Endothelial cell of umbilical vein (primary cell): ENCODE measurements at regions not wholly inside any gene's neighbourhood (a gene's known extent, or its start where the extent isn't known, plus 50 kb on each side); places are given as distances from the start of the nearest gene placed in this dataset.

ENCODE experiments used
- BruUV-seq: library from RNA; stranded (reverse); fragments of 400-500 nt; replicated peaks from 2 replicates; lab custom pipeline; 2021; lab: Mats Ljungman, UMichigan
- CTCF ChIA-PET: fragments of 300-600, 350-600 bp; sonication (Branson Sonifier 250); formaldehyde crosslinking; loops from one replicate; lab custom pipeline; 2021; ENCODE audit warnings: antibody characterized with exemption, inconsistent platforms; lab: Charles Lee
- POLR2A ChIA-PET: fragments of 300-600, 350-600 bp; sonication (Branson Sonifier 250); formaldehyde crosslinking; loops from one replicate; lab custom pipeline; 2021; ENCODE audit warnings: antibody characterized with exemption, inconsistent platforms; lab: Charles Lee
- DNase-seq: peaks from one replicate; pipeline ENCODE4 v3.0.0-alpha.2; 2011; ENCODE audit warnings: low read depth, low spot score
- FAIRE-seq: peaks from 2 replicates; lab custom pipeline; 2011; peaks lifted over from hg19 to GRCh38; lab: Jason Lieb, UNC
- H2AFZ ChIP-seq: 2 replicates; pipeline ENCODE4 v1.6.0; 2012; ENCODE audit warnings: low read depth, low read length, control low read depth, inconsistent platforms
- H3K27ac ChIP-seq: 2 replicates; pipeline ENCODE4 v1.5.1; 2011; ENCODE audit warnings: low read depth, mild to moderate bottlenecking, control low read depth, low read length, moderate library complexity; ENCODE audit not compliant: insufficient read depth
- H3K27me3 ChIP-seq, 2 experiments: 2 replicates each; pipeline versions ENCODE4 v1.6.0 to v1.6.1; 2011; ENCODE audit warnings: low read length in 2 of 2, mixed read lengths in 1 of 2; ENCODE audit not compliant: control insufficient read depth in 2 of 2, insufficient read depth in 2 of 2
- H3K36me3 ChIP-seq, 2 experiments: 2 replicates in 1 of 2; 3 replicates in 1 of 2; pipeline ENCODE4 v1.5.1; 2011; ENCODE audit warnings: low read length in 2 of 2, mild to moderate bottlenecking in 1 of 2, moderate library complexity in 1 of 2; ENCODE audit not compliant: control insufficient read depth in 2 of 2, insufficient read depth in 2 of 2; ENCODE audit errors: extremely low read depth in 1 of 2
- H3K4me1 ChIP-seq: 3 replicates; pipeline ENCODE4 v1.5.1; 2011; ENCODE audit warnings: mild to moderate bottlenecking, low read length; ENCODE audit not compliant: control insufficient read depth, insufficient read depth; ENCODE audit errors: extremely low read depth
- H3K4me2 ChIP-seq: 2 replicates; pipeline ENCODE4 v1.6.1; 2011; ENCODE audit warnings: low read length, control low read depth, mixed read lengths; ENCODE audit not compliant: insufficient read depth
- H3K4me3 ChIP-seq, 3 experiments: fragments of 200-600 bp in 1 of 3; sonication (generic), shearing (Covaris generic) in 1 of 3; replicated peaks in 1 of 3; 2 replicates each; pipeline ENCODE4 v1.5.1; 2011 to 2016; ENCODE audit warnings: control low read depth in 3 of 3, low read length in 3 of 3, mild to moderate bottlenecking in 2 of 3, inconsistent platforms in 1 of 3, low read depth in 1 of 3, moderate library complexity in 1 of 3; ENCODE audit not compliant: insufficient read depth in 1 of 3
- H3K79me2 ChIP-seq: 2 replicates; pipeline ENCODE4 v1.6.0; 2012; ENCODE audit warnings: low read length, inconsistent platforms; ENCODE audit not compliant: control insufficient read depth, insufficient read depth
- H3K9ac ChIP-seq: replicated peaks from 2 replicates; pipeline ENCODE3; 2011; ENCODE audit warnings: low read length, control low read depth; ENCODE audit not compliant: insufficient read depth; ENCODE audit errors: extremely low read depth
- H3K9me1 ChIP-seq: replicated peaks from 3 replicates; pipeline ENCODE4 v1.6.0; 2011; ENCODE audit warnings: mild to moderate bottlenecking, low read length; ENCODE audit not compliant: control insufficient read depth, insufficient read depth; ENCODE audit errors: extremely low read depth
- H3K9me3 ChIP-seq: replicated peaks from 2 replicates; pipeline ENCODE4 v1.5.1; 2012; ENCODE audit warnings: low read length, inconsistent platforms; ENCODE audit not compliant: control insufficient read depth, insufficient read depth
- H4K20me1 ChIP-seq: replicated peaks from 2 replicates; pipeline ENCODE3; 2011; ENCODE audit warnings: mild to moderate bottlenecking, low read length; ENCODE audit not compliant: control insufficient read depth, insufficient read depth; ENCODE audit errors: extremely low read depth
- CTCF ChIP-seq, 2 donors: IDR thresholded peaks; 1 replicate in 1 of 2; 2 replicates in 1 of 2; pipeline ENCODE4 v1.5.1; 2011; ENCODE audit warnings: low read length in 2 of 2, mild to moderate bottlenecking in 2 of 2, moderate library complexity in 2 of 2, control low read depth in 1 of 2, inconsistent platforms in 1 of 2, low read depth in 1 of 2; ENCODE audit not compliant: insufficient read depth in 1 of 2; ENCODE audit errors: extremely low read depth in 1 of 2
- EZH2 ChIP-seq: IDR thresholded peaks from 2 replicates; pipeline ENCODE4 v1.6.1; 2012; ENCODE audit warnings: borderline replicate concordance, low read depth, mild to moderate bottlenecking, moderate library complexity, low read length, inconsistent platforms; ENCODE audit not compliant: severe bottlenecking
- FOS ChIP-seq: IDR thresholded peaks from 2 replicates; pipeline ENCODE4 v1.6.1; 2011; ENCODE audit warnings: mild to moderate bottlenecking, low read length, moderate library complexity, borderline replicate concordance; ENCODE audit not compliant: insufficient read depth
- GATA2 ChIP-seq: IDR thresholded peaks from 2 replicates; pipeline ENCODE4 v1.7.0; 2011; ENCODE audit warnings: low read depth, mild to moderate bottlenecking, moderate library complexity, mixed read lengths, low read length; ENCODE audit not compliant: insufficient read length, insufficient read depth
- JUN ChIP-seq: IDR thresholded peaks from 2 replicates; pipeline ENCODE4 v1.6.1; 2011; ENCODE audit warnings: borderline replicate concordance, low read depth; ENCODE audit not compliant: insufficient read length, insufficient read depth
- MAX ChIP-seq: IDR thresholded peaks from 2 replicates; pipeline ENCODE4 v1.6.1; 2011; ENCODE audit not compliant: insufficient read depth, insufficient read length
- MYC ChIP-seq: IDR thresholded peaks from one replicate; pipeline ENCODE4 v1.6.1; 2011; ENCODE audit warnings: mild to moderate bottlenecking, low read depth, low read length
- POLR2A ChIP-seq: IDR thresholded peaks from 2 replicates; pipeline ENCODE4 v1.6.1; 2012; ENCODE audit warnings: low read depth, mild to moderate bottlenecking, control low read depth, low read length
- POLR2AphosphoS5 ChIP-seq: IDR thresholded peaks from 2 replicates; pipeline ENCODE4 v1.6.1; 2012; ENCODE audit warnings: low read depth, mild to moderate bottlenecking, control low read depth, low read length, moderate library complexity; ENCODE audit not compliant: insufficient read depth
- dilution Hi-C: fragments of 300-500 bp; cut with MboI; formaldehyde crosslinking; loops from one replicate; pipeline ENCODE4 v1.15.0; 2019; ENCODE audit warnings: low sequenced_read_pairs; ENCODE audit not compliant: extremely low pct_ligation_motif_present
- intact Hi-C: fragments of 100-400 bp; cut with micrococcal nuclease; formaldehyde crosslinking; loops from one replicate; pipeline ENCODE4 v1.10.0; 2022

- intact Hi-C loops = no loop called here
- TF ChIP-seq GATA2 (no peak), JUN (no peak), CTCF (IDR thresholded peaks at IDR 0.05; ENCODE audit: extremely low read depth in 1 of 2, insufficient read depth in 1 of 2, low read depth in 1 of 2, low read length in 2 of 2) (no peak), MAX (no peak), POLR2A (no peak), FOS (no peak), EZH2 (no peak), POLR2AphosphoS5 (no peak), MYC (no peak)
Measured at GRCh38 chr6:142700671-142701312, 244.2 kb downstream of the HIVEP2 start.

More at GRCh38 chr6:142700671-142701312, 244.2 kb downstream of the HIVEP2 start:
- Histone ChIP-seq H3K79me2 (no peaks in the 10 kb centered on the region), H3K27ac (no peak overlapping the region), H3K9me1 (no peaks in the 10 kb centered on the region), H3K9me3 (no peaks in the 10 kb centered on the region), H3K36me3 (no peaks in the 10 kb centered on the region), H3K4me2 (no peak overlapping the region), H3K4me1 (peaks cover 7% of the 10 kb centered on the region), H3K9ac (no peak overlapping the region), H4K20me1 (no peaks in the 10 kb centered on the region), H3K27me3 (no peaks in the 10 kb centered on the region), H2AFZ (no peak overlapping the region), H3K4me3 (no peak overlapping the region)
- DNase-seq = no peak
- FAIRE-seq = no peak
- dilution Hi-C loops = no loop called here
- no TSS peak for BruUV-seq
- ChIA-PET CTCF (interaction anchor here (1.1 kb wide), 1 partner anchor 726 kb away, joined by 3 read pairs; no protein-coding TSS in a partner anchor), POLR2A (no interaction called here)
